ENCODE measurements at regions not wholly inside any gene's neighbourhood (a gene's known extent, or its start where the extent isn't known, plus 50 kb on each side); places are given as distances from the start of the nearest gene placed in this dataset.

DNA sequence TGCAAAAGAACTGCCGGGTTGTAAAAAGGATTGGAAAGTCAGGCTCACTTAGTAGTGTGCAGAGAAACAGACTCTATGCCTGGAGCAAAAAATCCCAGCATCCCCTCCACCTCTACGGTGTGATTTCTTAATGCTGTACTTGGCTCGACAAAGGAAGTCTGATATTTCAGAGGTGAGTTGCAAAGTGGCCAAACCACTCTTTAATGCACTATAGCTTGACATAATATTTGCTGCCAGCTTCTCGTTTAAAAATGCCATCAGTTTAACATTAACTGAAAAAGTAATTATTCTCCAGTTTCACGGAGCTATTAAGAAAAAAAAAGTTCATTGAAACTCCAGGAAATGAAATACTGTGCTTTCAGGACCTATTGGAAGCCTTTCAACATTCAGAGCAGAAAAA, 448.3 kb upstream of the ZFP42 start:
- TF ChIP-seq ZBTB7A (IDR thresholded peaks at IDR 0.05; ENCODE audit: low read depth) (no peak), EGR1 (IDR thresholded peaks at IDR 0.05) (no peak), TAF1 (IDR thresholded peaks at IDR 0.05; ENCODE audit: low read depth) (no peak), EP300 (IDR thresholded peaks at IDR 0.05; ENCODE audit: borderline replicate concordance) (no peak), CEBPB (IDR thresholded peaks at IDR 0.05) (no peak), YY1 (IDR thresholded peaks at IDR 0.05; ENCODE audit: low read depth) (no peak), FOXM1 (IDR thresholded peaks at IDR 0.05; ENCODE audit: borderline replicate concordance, low read depth) (no peak), TEAD4 (IDR thresholded peaks at IDR 0.05) (no peak)
- TF ChIP-seq, protein P1, sequence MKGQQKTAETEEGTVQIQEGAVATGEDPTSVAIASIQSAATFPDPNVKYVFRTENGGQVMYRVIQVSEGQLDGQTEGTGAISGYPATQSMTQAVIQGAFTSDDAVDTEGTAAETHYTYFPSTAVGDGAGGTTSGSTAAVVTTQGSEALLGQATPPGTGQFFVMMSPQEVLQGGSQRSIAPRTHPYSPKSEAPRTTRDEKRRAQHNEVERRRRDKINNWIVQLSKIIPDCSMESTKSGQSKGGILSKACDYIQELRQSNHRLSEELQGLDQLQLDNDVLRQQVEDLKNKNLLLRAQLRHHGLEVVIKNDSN (IDR thresholded peaks at IDR 0.05) = no peak
- TF ChIP-seq, protein P2, sequence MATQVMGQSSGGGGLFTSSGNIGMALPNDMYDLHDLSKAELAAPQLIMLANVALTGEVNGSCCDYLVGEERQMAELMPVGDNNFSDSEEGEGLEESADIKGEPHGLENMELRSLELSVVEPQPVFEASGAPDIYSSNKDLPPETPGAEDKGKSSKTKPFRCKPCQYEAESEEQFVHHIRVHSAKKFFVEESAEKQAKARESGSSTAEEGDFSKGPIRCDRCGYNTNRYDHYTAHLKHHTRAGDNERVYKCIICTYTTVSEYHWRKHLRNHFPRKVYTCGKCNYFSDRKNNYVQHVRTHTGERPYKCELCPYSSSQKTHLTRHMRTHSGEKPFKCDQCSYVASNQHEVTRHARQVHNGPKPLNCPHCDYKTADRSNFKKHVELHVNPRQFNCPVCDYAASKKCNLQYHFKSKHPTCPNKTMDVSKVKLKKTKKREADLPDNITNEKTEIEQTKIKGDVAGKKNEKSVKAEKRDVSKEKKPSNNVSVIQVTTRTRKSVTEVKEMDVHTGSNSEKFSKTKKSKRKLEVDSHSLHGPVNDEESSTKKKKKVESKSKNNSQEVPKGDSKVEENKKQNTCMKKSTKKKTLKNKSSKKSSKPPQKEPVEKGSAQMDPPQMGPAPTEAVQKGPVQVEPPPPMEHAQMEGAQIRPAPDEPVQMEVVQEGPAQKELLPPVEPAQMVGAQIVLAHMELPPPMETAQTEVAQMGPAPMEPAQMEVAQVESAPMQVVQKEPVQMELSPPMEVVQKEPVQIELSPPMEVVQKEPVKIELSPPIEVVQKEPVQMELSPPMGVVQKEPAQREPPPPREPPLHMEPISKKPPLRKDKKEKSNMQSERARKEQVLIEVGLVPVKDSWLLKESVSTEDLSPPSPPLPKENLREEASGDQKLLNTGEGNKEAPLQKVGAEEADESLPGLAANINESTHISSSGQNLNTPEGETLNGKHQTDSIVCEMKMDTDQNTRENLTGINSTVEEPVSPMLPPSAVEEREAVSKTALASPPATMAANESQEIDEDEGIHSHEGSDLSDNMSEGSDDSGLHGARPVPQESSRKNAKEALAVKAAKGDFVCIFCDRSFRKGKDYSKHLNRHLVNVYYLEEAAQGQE (IDR thresholded peaks at IDR 0.05; ENCODE audit: low read depth) = no peak
- TF ChIP-seq, protein P3, sequence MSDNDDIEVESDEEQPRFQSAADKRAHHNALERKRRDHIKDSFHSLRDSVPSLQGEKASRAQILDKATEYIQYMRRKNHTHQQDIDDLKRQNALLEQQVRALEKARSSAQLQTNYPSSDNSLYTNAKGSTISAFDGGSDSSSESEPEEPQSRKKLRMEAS (IDR thresholded peaks at IDR 0.05) = no peak

DNA sequence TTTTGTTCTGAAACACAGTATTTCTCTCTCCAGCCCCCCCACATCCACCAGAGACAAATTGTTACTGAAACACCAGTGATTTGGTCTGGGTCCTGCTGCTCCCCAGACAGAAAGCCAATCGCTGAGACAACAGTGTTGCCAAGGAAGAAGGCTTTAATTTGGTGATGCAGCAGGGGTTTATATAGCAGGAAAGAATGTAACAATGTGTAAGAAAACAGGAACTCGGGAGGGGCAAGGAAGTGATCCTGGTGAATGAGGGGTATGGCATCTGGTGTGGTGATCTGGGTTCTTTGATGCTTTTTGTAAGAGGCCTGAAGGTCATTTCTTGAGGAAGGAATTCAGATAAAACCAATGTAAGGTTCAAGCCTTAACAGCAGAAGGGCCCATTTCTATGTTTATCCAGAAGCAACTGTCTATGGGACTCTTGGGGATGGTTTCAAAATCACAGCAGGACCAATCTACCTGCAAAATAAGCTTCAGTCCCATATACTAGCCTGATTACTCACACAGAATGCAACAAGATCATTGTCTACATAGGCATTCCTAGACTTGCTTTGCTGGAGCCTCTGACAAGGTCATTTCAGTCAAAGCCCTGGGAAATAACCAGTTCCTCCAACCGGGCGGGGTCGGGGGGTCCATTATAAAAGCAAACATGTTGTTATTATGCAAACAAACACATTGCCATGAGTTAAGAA, 445.2 kb upstream of the ZFP42 start:
- TF ChIP-seq TAF1 (IDR thresholded peaks at IDR 0.05; ENCODE audit: low read depth) (no peak), FOXM1 (IDR thresholded peaks at IDR 0.05; ENCODE audit: borderline replicate concordance, low read depth) (no peak), CEBPB (IDR thresholded peaks at IDR 0.05) (no peak)

DNA sequence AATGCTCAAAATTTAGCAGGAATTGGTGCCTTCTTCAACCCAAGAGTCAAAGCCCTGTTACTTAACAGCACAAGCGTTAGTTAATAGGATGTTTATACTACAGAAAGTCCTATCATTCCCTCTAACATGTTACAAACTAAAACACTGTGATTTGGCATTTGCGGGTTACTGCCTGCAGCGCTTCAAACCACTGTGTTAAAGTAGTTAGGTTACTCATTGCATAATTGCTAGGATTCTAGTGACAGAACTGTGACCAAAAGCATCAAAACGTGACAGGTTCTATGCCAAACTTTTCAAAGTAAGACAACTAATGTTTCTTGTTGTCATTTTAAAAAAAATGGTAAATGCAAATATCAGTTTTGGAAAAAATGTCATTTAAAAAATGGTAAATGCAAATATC, 442.8 kb upstream of the ZFP42 start:
- TF ChIP-seq, protein P3 (IDR thresholded peaks at IDR 0.05) = no peak
- no peak for TF ChIP-seq CREB1 (IDR thresholded peaks at IDR 0.05; ENCODE audit: low read depth)
- no peak for TF ChIP-seq FOXM1 (IDR thresholded peaks at IDR 0.05; ENCODE audit: borderline replicate concordance, low read depth)
- no peak for TF ChIP-seq EGR1 (IDR thresholded peaks at IDR 0.05)
- TF ChIP-seq CEBPB (IDR thresholded peaks at IDR 0.05) = no peak
- TF ChIP-seq TCF12 (IDR thresholded peaks at IDR 0.05; ENCODE audit: low read depth) = no peak
- TF ChIP-seq NFIC (IDR thresholded peaks at IDR 0.05) = no peak
- TF ChIP-seq, protein P1 (IDR thresholded peaks at IDR 0.05) = no peak
- no peak for TF ChIP-seq ZBTB7A (IDR thresholded peaks at IDR 0.05; ENCODE audit: low read depth)
- TF ChIP-seq, protein P2 (IDR thresholded peaks at IDR 0.05; ENCODE audit: low read depth) = no peak
- TF ChIP-seq EP300 (IDR thresholded peaks at IDR 0.05; ENCODE audit: borderline replicate concordance) = no peak

DNA sequence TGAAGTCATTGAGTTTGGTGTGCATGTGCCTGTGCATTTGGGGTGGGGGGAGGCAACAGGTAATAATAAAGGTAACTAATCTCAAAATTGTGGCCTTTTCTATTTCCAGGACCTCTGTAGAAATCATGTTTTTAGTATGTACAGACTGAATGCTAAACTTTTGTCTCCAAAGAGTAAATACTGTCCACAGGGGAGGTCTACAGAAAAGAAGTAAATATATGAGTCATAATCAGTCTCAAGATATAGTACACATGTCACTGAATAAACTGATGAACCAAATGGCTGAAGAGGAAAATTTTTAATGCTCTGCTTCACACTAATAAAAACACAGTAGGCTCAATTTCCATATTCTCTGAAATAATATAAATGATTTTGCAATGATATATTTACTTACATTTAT, 440.4 kb upstream of the ZFP42 start:
- TF ChIP-seq YY1 (IDR thresholded peaks at IDR 0.05; ENCODE audit: low read depth) (no peak), FOXM1 (IDR thresholded peaks at IDR 0.05; ENCODE audit: borderline replicate concordance, low read depth) (no peak), RAD21 (IDR thresholded peaks at IDR 0.05; ENCODE audit: low read depth) (no peak), ZBTB7A (IDR thresholded peaks at IDR 0.05; ENCODE audit: low read depth) (no peak), TAF1 (IDR thresholded peaks at IDR 0.05; ENCODE audit: low read depth) (no peak), EGR1 (IDR thresholded peaks at IDR 0.05) (no peak), CREB1 (IDR thresholded peaks at IDR 0.05; ENCODE audit: low read depth) (no peak), CEBPB (IDR thresholded peaks at IDR 0.05) (no peak), EP300 (IDR thresholded peaks at IDR 0.05; ENCODE audit: borderline replicate concordance) (no peak), NFIC (IDR thresholded peaks at IDR 0.05) (no peak), TEAD4 (IDR thresholded peaks at IDR 0.05) (no peak), TCF12 (IDR thresholded peaks at IDR 0.05; ENCODE audit: low read depth) (no peak)
- TF ChIP-seq, protein P1 (IDR thresholded peaks at IDR 0.05) = no peak
- TF ChIP-seq, protein P2 (IDR thresholded peaks at IDR 0.05; ENCODE audit: low read depth) = no peak
- TF ChIP-seq, protein P3 (IDR thresholded peaks at IDR 0.05) = no peak

All from Ishikawa (cell line).